Endothelial cell of umbilical vein (primary cell): ENCODE measurements at regions not wholly inside any gene's neighbourhood (a gene's known extent, or its start where the extent isn't known, plus 50 kb on each side); places are given as distances from the start of the nearest gene placed in this dataset.

Experiments used
- BruUV-seq: library from RNA; stranded (reverse); fragments of 400-500 nt; replicated peaks from 2 replicates; lab custom pipeline; 2021; lab: Mats Ljungman, UMichigan
- CTCF ChIA-PET: fragments of 300-600, 350-600 bp; sonication (Branson Sonifier 250); formaldehyde crosslinking; loops from one replicate; lab custom pipeline; 2021; ENCODE audit warnings: antibody characterized with exemption, inconsistent platforms; lab: Charles Lee
- POLR2A ChIA-PET: fragments of 300-600, 350-600 bp; sonication (Branson Sonifier 250); formaldehyde crosslinking; loops from one replicate; lab custom pipeline; 2021; ENCODE audit warnings: antibody characterized with exemption, inconsistent platforms; lab: Charles Lee
- DNase-seq: peaks from one replicate; pipeline ENCODE4 v3.0.0-alpha.2; 2011; ENCODE audit warnings: low read depth, low spot score
- FAIRE-seq: peaks from 2 replicates; lab custom pipeline; 2011; peaks lifted over from hg19 to GRCh38; lab: Jason Lieb, UNC
- H2AFZ ChIP-seq: 2 replicates; pipeline ENCODE4 v1.6.0; 2012; ENCODE audit warnings: low read depth, low read length, control low read depth, inconsistent platforms
- H3K27ac ChIP-seq: 2 replicates; pipeline ENCODE4 v1.5.1; 2011; ENCODE audit warnings: low read depth, mild to moderate bottlenecking, control low read depth, low read length, moderate library complexity; ENCODE audit not compliant: insufficient read depth
- H3K27me3 ChIP-seq, 2 experiments: 2 replicates each; pipeline versions ENCODE4 v1.6.0 to v1.6.1; 2011; ENCODE audit warnings: low read length in 2 of 2, mixed read lengths in 1 of 2; ENCODE audit not compliant: control insufficient read depth in 2 of 2, insufficient read depth in 2 of 2
- H3K36me3 ChIP-seq, 2 experiments: 2 replicates in 1 of 2; 3 replicates in 1 of 2; pipeline ENCODE4 v1.5.1; 2011; ENCODE audit warnings: low read length in 2 of 2, mild to moderate bottlenecking in 1 of 2, moderate library complexity in 1 of 2; ENCODE audit not compliant: control insufficient read depth in 2 of 2, insufficient read depth in 2 of 2; ENCODE audit errors: extremely low read depth in 1 of 2
- H3K4me1 ChIP-seq: 3 replicates; pipeline ENCODE4 v1.5.1; 2011; ENCODE audit warnings: mild to moderate bottlenecking, low read length; ENCODE audit not compliant: control insufficient read depth, insufficient read depth; ENCODE audit errors: extremely low read depth
- H3K4me2 ChIP-seq: 2 replicates; pipeline ENCODE4 v1.6.1; 2011; ENCODE audit warnings: low read length, control low read depth, mixed read lengths; ENCODE audit not compliant: insufficient read depth
- H3K4me3 ChIP-seq, 3 experiments: fragments of 200-600 bp in 1 of 3; sonication (generic), shearing (Covaris generic) in 1 of 3; replicated peaks in 1 of 3; 2 replicates each; pipeline ENCODE4 v1.5.1; 2011 to 2016; ENCODE audit warnings: control low read depth in 3 of 3, low read length in 3 of 3, mild to moderate bottlenecking in 2 of 3, inconsistent platforms in 1 of 3, low read depth in 1 of 3, moderate library complexity in 1 of 3; ENCODE audit not compliant: insufficient read depth in 1 of 3
- H3K79me2 ChIP-seq: 2 replicates; pipeline ENCODE4 v1.6.0; 2012; ENCODE audit warnings: low read length, inconsistent platforms; ENCODE audit not compliant: control insufficient read depth, insufficient read depth
- H3K9ac ChIP-seq: replicated peaks from 2 replicates; pipeline ENCODE3; 2011; ENCODE audit warnings: low read length, control low read depth; ENCODE audit not compliant: insufficient read depth; ENCODE audit errors: extremely low read depth
- H3K9me1 ChIP-seq: replicated peaks from 3 replicates; pipeline ENCODE4 v1.6.0; 2011; ENCODE audit warnings: mild to moderate bottlenecking, low read length; ENCODE audit not compliant: control insufficient read depth, insufficient read depth; ENCODE audit errors: extremely low read depth
- H3K9me3 ChIP-seq: replicated peaks from 2 replicates; pipeline ENCODE4 v1.5.1; 2012; ENCODE audit warnings: low read length, inconsistent platforms; ENCODE audit not compliant: control insufficient read depth, insufficient read depth
- H4K20me1 ChIP-seq: replicated peaks from 2 replicates; pipeline ENCODE3; 2011; ENCODE audit warnings: mild to moderate bottlenecking, low read length; ENCODE audit not compliant: control insufficient read depth, insufficient read depth; ENCODE audit errors: extremely low read depth
- EZH2 ChIP-seq: IDR thresholded peaks from 2 replicates; pipeline ENCODE4 v1.6.1; 2012; ENCODE audit warnings: borderline replicate concordance, low read depth, mild to moderate bottlenecking, moderate library complexity, low read length, inconsistent platforms; ENCODE audit not compliant: severe bottlenecking
- FOS ChIP-seq: IDR thresholded peaks from 2 replicates; pipeline ENCODE4 v1.6.1; 2011; ENCODE audit warnings: mild to moderate bottlenecking, low read length, moderate library complexity, borderline replicate concordance; ENCODE audit not compliant: insufficient read depth
- GATA2 ChIP-seq: IDR thresholded peaks from 2 replicates; pipeline ENCODE4 v1.7.0; 2011; ENCODE audit warnings: low read depth, mild to moderate bottlenecking, moderate library complexity, mixed read lengths, low read length; ENCODE audit not compliant: insufficient read length, insufficient read depth
- JUN ChIP-seq: IDR thresholded peaks from 2 replicates; pipeline ENCODE4 v1.6.1; 2011; ENCODE audit warnings: borderline replicate concordance, low read depth; ENCODE audit not compliant: insufficient read length, insufficient read depth
- MYC ChIP-seq: IDR thresholded peaks from one replicate; pipeline ENCODE4 v1.6.1; 2011; ENCODE audit warnings: mild to moderate bottlenecking, low read depth, low read length
- POLR2A ChIP-seq: IDR thresholded peaks from 2 replicates; pipeline ENCODE4 v1.6.1; 2012; ENCODE audit warnings: low read depth, mild to moderate bottlenecking, control low read depth, low read length
- POLR2AphosphoS5 ChIP-seq: IDR thresholded peaks from 2 replicates; pipeline ENCODE4 v1.6.1; 2012; ENCODE audit warnings: low read depth, mild to moderate bottlenecking, control low read depth, low read length, moderate library complexity; ENCODE audit not compliant: insufficient read depth
- dilution Hi-C: fragments of 300-500 bp; cut with MboI; formaldehyde crosslinking; loops from one replicate; pipeline ENCODE4 v1.15.0; 2019; ENCODE audit warnings: low sequenced_read_pairs; ENCODE audit not compliant: extremely low pct_ligation_motif_present
- intact Hi-C: fragments of 100-400 bp; cut with micrococcal nuclease; formaldehyde crosslinking; loops from one replicate; pipeline ENCODE4 v1.10.0; 2022
- TF ChIP-seq, protein P1 (sequence below), 2 donors: IDR thresholded peaks; 1 replicate in 1 of 2; 2 replicates in 1 of 2; pipeline ENCODE4 v1.5.1; 2011; ENCODE audit warnings: low read length in 2 of 2, mild to moderate bottlenecking in 2 of 2, moderate library complexity in 2 of 2, control low read depth in 1 of 2, inconsistent platforms in 1 of 2, low read depth in 1 of 2; ENCODE audit not compliant: insufficient read depth in 1 of 2; ENCODE audit errors: extremely low read depth in 1 of 2
- TF ChIP-seq, protein P2 (sequence below): IDR thresholded peaks from 2 replicates; pipeline ENCODE4 v1.6.1; 2011; ENCODE audit not compliant: insufficient read depth, insufficient read length

DNA sequence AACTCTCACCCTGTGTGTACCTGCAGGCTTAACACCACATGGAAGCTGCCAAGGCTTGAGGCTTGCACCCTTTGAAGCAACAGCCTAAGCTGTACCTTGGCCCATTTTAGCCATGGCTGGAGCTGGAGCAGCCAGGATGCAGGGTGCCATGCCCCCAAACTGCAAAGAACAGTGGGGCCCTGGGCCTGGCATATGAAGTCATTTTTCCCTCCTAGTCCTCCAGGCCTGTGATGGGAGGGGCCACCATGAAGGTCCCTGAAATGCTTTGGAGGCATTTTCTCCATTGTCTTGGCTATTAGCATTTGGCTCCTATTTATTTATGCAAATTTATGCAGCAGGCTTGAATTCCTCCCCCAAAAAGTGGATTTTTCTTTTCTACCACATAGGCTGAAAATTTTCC is 238.4 kb downstream of the CDCA7 start:
- intact Hi-C loops (no loop called here), dilution Hi-C loops (no loop called here)
- Histone ChIP-seq H3K79me2 (no peaks in the 10 kb centered on the region), H3K27me3 (no peaks in the 10 kb centered on the region), H3K4me2 (no peak overlapping the region), H3K9me3 (no peaks in the 10 kb centered on the region), H3K4me1 (peaks cover 23% of the 10 kb centered on the region), H3K4me3 (no peak overlapping the region), H3K9me1 (no peaks in the 10 kb centered on the region), H3K9ac (no peak overlapping the region), H3K36me3 (no peaks in the 10 kb centered on the region), H4K20me1 (no peaks in the 10 kb centered on the region), H3K27ac (no peak overlapping the region), H2AFZ (no peak overlapping the region)
- ChIA-PET CTCF (no interaction called here), POLR2A (no interaction called here)
- TF ChIP-seq JUN (no peak), POLR2A (no peak), GATA2 (no peak), MYC (no peak)
- TF ChIP-seq, protein P1, sequence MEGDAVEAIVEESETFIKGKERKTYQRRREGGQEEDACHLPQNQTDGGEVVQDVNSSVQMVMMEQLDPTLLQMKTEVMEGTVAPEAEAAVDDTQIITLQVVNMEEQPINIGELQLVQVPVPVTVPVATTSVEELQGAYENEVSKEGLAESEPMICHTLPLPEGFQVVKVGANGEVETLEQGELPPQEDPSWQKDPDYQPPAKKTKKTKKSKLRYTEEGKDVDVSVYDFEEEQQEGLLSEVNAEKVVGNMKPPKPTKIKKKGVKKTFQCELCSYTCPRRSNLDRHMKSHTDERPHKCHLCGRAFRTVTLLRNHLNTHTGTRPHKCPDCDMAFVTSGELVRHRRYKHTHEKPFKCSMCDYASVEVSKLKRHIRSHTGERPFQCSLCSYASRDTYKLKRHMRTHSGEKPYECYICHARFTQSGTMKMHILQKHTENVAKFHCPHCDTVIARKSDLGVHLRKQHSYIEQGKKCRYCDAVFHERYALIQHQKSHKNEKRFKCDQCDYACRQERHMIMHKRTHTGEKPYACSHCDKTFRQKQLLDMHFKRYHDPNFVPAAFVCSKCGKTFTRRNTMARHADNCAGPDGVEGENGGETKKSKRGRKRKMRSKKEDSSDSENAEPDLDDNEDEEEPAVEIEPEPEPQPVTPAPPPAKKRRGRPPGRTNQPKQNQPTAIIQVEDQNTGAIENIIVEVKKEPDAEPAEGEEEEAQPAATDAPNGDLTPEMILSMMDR (IDR thresholded peaks at IDR 0.05; ENCODE audit: extremely low read depth in 1 of 2, insufficient read depth in 1 of 2, low read depth in 1 of 2, low read length in 2 of 2) = no peak
- no peak for FAIRE-seq
- DNase-seq = no peak
- BruUV-seq = no TSS peak

DNA sequence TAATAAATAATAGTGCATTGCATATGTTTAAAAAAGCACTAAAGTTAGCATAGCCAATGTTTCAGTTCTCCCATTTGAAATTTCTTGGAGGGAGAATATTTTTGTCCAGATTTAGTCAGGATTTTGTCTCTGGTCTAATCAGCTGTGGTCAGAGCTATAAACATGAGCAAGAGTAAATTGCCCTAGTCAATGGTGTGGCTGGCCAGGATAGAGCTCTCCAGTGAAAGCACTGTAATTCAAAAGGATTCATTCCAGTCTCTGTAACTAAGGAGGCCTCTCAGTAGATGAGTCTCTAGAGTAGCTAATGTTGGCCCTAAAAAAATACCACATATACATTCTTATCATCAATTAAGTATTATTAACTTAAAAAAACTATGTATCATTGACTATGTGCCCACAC is 241.6 kb downstream of the CDCA7 start:
- dilution Hi-C loops (no loop called here), intact Hi-C loops (no loop called here)
- no TSS peak for BruUV-seq
- H3K4me3 ChIP-seq = no peak overlapping the region
- H3K9me3 ChIP-seq = no peaks in the 10 kb centered on the region
- FAIRE-seq (no peak), DNase-seq (no peak)
- no peaks in the 10 kb centered on the region for H3K27me3 ChIP-seq
- no peak overlapping the region for H3K9ac ChIP-seq
- H3K36me3 ChIP-seq = no peaks in the 10 kb centered on the region
- no peaks in the 10 kb centered on the region for H3K9me1 ChIP-seq
- H3K4me2 ChIP-seq = no peak overlapping the region
- H3K27ac ChIP-seq = no peak overlapping the region
- ChIA-PET CTCF (interaction anchor here (1.2 kb wide), 1 partner anchor 21 kb away, joined by 4 read pairs; no protein-coding TSS in a partner anchor), POLR2A (no interaction called here)
- TF ChIP-seq, protein P2, sequence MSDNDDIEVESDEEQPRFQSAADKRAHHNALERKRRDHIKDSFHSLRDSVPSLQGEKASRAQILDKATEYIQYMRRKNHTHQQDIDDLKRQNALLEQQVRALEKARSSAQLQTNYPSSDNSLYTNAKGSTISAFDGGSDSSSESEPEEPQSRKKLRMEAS = no peak
- no peak for TF ChIP-seq JUN
- TF ChIP-seq EZH2 = no peak
- TF ChIP-seq GATA2 = no peak
- TF ChIP-seq POLR2AphosphoS5 = no peak
- no peak for TF ChIP-seq POLR2A
- TF ChIP-seq, protein P1 (IDR thresholded peaks at IDR 0.05; ENCODE audit: extremely low read depth in 1 of 2, insufficient read depth in 1 of 2, low read depth in 1 of 2, low read length in 2 of 2) = no peak
- TF ChIP-seq FOS = no peak
- TF ChIP-seq MYC = no peak
- no peak overlapping the region for H2AFZ ChIP-seq
- H4K20me1 ChIP-seq = no peaks in the 10 kb centered on the region
- no peaks in the 10 kb centered on the region for H3K4me1 ChIP-seq
- H3K79me2 ChIP-seq = no peaks in the 10 kb centered on the region
